CD14-positive monocyte (primary cell): ENCODE measurements at regions not wholly inside any gene's neighbourhood (a gene's known extent, or its start where the extent isn't known, plus 50 kb on each side); places are given as distances from the start of the nearest gene placed in this dataset.
A peak's percentile ranks its signal among the peaks of the same experiment; 100 is the strongest.

Experiments used
- DNase-seq, 3 donors: peaks; one replicate each; pipeline ENCODE4 v3.0.0-alpha.2; 2011 to 2022
- H2AFZ ChIP-seq: 2 replicates; pipeline ENCODE4 v1.6.0; 2012; ENCODE audit warnings: mild to moderate bottlenecking, low read depth, low read length, inconsistent platforms; ENCODE audit not compliant: insufficient read depth, poor library complexity, severe bottlenecking
- H3K27ac ChIP-seq, 2 donors: 1 replicate in 1 of 2; 2 replicates in 1 of 2; pipeline ENCODE4 v1.5.1; 2012 to 2013; ENCODE audit warnings: low read length in 2 of 2, control low read depth in 1 of 2, inconsistent platforms in 1 of 2, low read depth in 1 of 2, mild to moderate bottlenecking in 1 of 2
- H3K27me3 ChIP-seq, 2 donors: one replicate each; pipeline versions ENCODE4 v1.6.0 to v1.6.1; 2011 to 2013; ENCODE audit warnings: low read length in 2 of 2; ENCODE audit not compliant: control insufficient read depth in 2 of 2, insufficient read depth in 2 of 2
- H3K36me3 ChIP-seq, 2 donors: replicated peaks in 1 of 2; 1 replicate in 1 of 2; 2 replicates in 1 of 2; pipeline versions ENCODE4 v1.5.1 to v1.6.1; 2012 to 2013; ENCODE audit warnings: low read length in 2 of 2, control low read depth in 1 of 2, inconsistent platforms in 1 of 2, mild to moderate bottlenecking in 1 of 2; ENCODE audit not compliant: insufficient read depth in 2 of 2, control insufficient read depth in 1 of 2
- H3K4me1 ChIP-seq, 2 donors: 1 replicate in 1 of 2; 2 replicates in 1 of 2; pipeline versions ENCODE4 v1.5.1 to v1.6.1; 2012 to 2013; ENCODE audit warnings: low read length in 2 of 2, control low read depth in 1 of 2, inconsistent platforms in 1 of 2, mild to moderate bottlenecking in 1 of 2, moderate library complexity in 1 of 2; ENCODE audit not compliant: insufficient read depth in 2 of 2, control insufficient read depth in 1 of 2
- H3K4me2 ChIP-seq: replicated peaks from 2 replicates; pipeline ENCODE3; 2012; ENCODE audit warnings: low read length, moderate library complexity, mild to moderate bottlenecking; ENCODE audit not compliant: poor library complexity, severe bottlenecking; ENCODE audit errors: extremely low read depth
- H3K4me3 ChIP-seq, 3 experiments: fragments of 200-600 bp in 1 of 3; sonication (generic) in 1 of 3; replicated peaks in 1 of 3; 1 replicate in 2 of 3; 2 replicates in 1 of 3; pipeline ENCODE4 v1.5.1; 2011 to 2013; ENCODE audit warnings: low read length in 3 of 3, mild to moderate bottlenecking in 3 of 3, control low read depth in 2 of 3, low read depth in 2 of 3, inconsistent platforms in 1 of 3, moderate library complexity in 1 of 3
- H3K79me2 ChIP-seq: 2 replicates; pipeline ENCODE4 v1.6.0; 2012; ENCODE audit warnings: mild to moderate bottlenecking, control low read depth, inconsistent platforms, low read length, moderate library complexity; ENCODE audit not compliant: insufficient read depth
- H3K9ac ChIP-seq: 2 replicates; pipeline ENCODE4 v1.6.0; 2017; ENCODE audit warnings: low read length, mild to moderate bottlenecking; ENCODE audit not compliant: insufficient read depth, poor library complexity, severe bottlenecking
- H3K9me3 ChIP-seq, 2 donors: replicated peaks in 1 of 2; 1 replicate in 1 of 2; 2 replicates in 1 of 2; pipeline versions ENCODE4 v1.5.1 to v1.6.1; 2012 to 2013; ENCODE audit warnings: low read length in 2 of 2, control low read depth in 1 of 2; ENCODE audit not compliant: control insufficient read depth in 1 of 2, insufficient read depth in 1 of 2
- H4K20me1 ChIP-seq: 2 replicates; pipeline ENCODE4 v1.6.0; 2012; ENCODE audit warnings: mild to moderate bottlenecking, low read length, control low read depth, moderate library complexity; ENCODE audit not compliant: insufficient read depth
- H3K27ac Mint-ChIP-seq, 7 donors: one replicate each; pipeline ENCODE4 v1.8.0; 2020; ENCODE audit warnings: mild to moderate bottlenecking in 7 of 7, mixed read lengths in 7 of 7, moderate library complexity in 6 of 7, inconsistent platforms in 2 of 7
- H3K27me3 Mint-ChIP-seq, 3 donors: one replicate each; pipeline ENCODE4 v1.8.0; 2021 to 2022; ENCODE audit warnings: low read depth in 3 of 3, mild to moderate bottlenecking in 3 of 3, mixed read lengths in 3 of 3, moderate library complexity in 3 of 3, inconsistent platforms in 1 of 3
- H3K36me3 Mint-ChIP-seq, 2 donors: one replicate each; pipeline ENCODE4 v1.8.0; 2020; ENCODE audit warnings: mixed read lengths in 2 of 2, inconsistent platforms in 1 of 2, mild to moderate bottlenecking in 1 of 2
- H3K4me1 Mint-ChIP-seq: one replicate; pipeline ENCODE4 v1.8.0; 2020; ENCODE audit warnings: mild to moderate bottlenecking, mixed read lengths
- H3K4me3 Mint-ChIP-seq, 2 donors: one replicate each; pipeline ENCODE4 v1.8.0; 2020; ENCODE audit warnings: mild to moderate bottlenecking in 2 of 2, mixed read lengths in 2 of 2, moderate library complexity in 1 of 2
- H3K9me3 Mint-ChIP-seq, 7 donors: one replicate each; pipeline ENCODE4 v1.8.0; 2020 to 2022; ENCODE audit warnings: mixed read lengths in 7 of 7, mild to moderate bottlenecking in 6 of 7, moderate library complexity in 6 of 7, inconsistent platforms in 2 of 7
- WGBS: methylation state at CpG from one replicate; pipeline ENCODE4 v1.1.5; 2013; ENCODE audit warnings: missing lambda C conversion rate; ENCODE audit not compliant: insufficient coverage; 5-methylcytosine and 5-hydroxymethylcytosine counted together
- intact Hi-C, 2 donors: fragments of 100-400 bp; cut with micrococcal nuclease; formaldehyde crosslinking; loops; one replicate each; pipeline versions ENCODE4 v1.15.0 to v1.15.1; 2023
- TF ChIP-seq, protein P1 (sequence below): fragments of 200-600 bp; IDR thresholded peaks from one replicate; pipeline ENCODE4 v1.8.0; 2022; ENCODE audit warnings: antibody characterized with exemption, mild to moderate bottlenecking

DNA sequence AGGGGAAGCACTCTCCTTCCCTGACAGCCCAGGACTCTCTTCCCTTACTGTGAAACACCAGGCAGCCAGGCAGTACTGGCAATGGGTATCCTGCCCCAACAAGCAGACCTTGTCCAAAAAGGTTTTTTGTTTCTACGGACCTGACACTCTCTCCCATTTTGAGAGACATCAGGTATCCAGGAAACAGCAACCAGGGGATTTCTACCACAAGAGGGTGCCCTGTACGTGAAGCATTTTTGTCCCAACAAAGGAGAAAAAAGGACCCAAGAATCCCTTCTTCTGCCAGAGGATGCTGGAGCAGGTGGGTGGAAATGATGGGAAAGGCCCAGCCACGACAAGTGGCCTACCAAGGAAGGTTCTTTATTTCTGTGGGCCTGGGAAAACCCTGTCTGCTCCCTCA lies 65.7 kb upstream of the FGF13 start:
- Mint-ChIP-seq H3K4me1 (peaks cover 1% of the 10 kb centered on the region), H3K27ac (no peak overlapping the region), H3K9me3 (peaks cover 0 to 3% (median 1%) of the 10 kb centered on the region in 7 donors), H3K27me3 (no peaks in the 10 kb centered on the region), H3K36me3 (no peaks in the 10 kb centered on the region), H3K4me3 (no peak overlapping the region)
- no peak overlapping the region for H3K27ac ChIP-seq
- no peaks in the 10 kb centered on the region for H3K9me3 ChIP-seq
- H3K79me2 ChIP-seq, result no peaks in the 10 kb centered on the region
- WGBS, result no CpG with 5 or more reads among the region's 3 CpGs
- TF ChIP-seq, protein P1, sequence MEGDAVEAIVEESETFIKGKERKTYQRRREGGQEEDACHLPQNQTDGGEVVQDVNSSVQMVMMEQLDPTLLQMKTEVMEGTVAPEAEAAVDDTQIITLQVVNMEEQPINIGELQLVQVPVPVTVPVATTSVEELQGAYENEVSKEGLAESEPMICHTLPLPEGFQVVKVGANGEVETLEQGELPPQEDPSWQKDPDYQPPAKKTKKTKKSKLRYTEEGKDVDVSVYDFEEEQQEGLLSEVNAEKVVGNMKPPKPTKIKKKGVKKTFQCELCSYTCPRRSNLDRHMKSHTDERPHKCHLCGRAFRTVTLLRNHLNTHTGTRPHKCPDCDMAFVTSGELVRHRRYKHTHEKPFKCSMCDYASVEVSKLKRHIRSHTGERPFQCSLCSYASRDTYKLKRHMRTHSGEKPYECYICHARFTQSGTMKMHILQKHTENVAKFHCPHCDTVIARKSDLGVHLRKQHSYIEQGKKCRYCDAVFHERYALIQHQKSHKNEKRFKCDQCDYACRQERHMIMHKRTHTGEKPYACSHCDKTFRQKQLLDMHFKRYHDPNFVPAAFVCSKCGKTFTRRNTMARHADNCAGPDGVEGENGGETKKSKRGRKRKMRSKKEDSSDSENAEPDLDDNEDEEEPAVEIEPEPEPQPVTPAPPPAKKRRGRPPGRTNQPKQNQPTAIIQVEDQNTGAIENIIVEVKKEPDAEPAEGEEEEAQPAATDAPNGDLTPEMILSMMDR, result no peak
- DNase-seq, result no peak
- H3K4me1 ChIP-seq, result no peaks in the 10 kb centered on the region
- H4K20me1 ChIP-seq, result no peaks in the 10 kb centered on the region
- H3K36me3 ChIP-seq, result no peaks in the 10 kb centered on the region
- H3K4me2 ChIP-seq, result no peak overlapping the region
- no peak overlapping the region for H2AFZ ChIP-seq
- no peaks in the 10 kb centered on the region for H3K27me3 ChIP-seq
- no peak overlapping the region for H3K4me3 ChIP-seq
- intact Hi-C loops, result loop anchor here (5.0 to 10.0 kb wide), 2 partner anchors 778 to 780 kb away; no protein-coding TSS in a partner anchor
- no peak overlapping the region for H3K9ac ChIP-seq

DNA sequence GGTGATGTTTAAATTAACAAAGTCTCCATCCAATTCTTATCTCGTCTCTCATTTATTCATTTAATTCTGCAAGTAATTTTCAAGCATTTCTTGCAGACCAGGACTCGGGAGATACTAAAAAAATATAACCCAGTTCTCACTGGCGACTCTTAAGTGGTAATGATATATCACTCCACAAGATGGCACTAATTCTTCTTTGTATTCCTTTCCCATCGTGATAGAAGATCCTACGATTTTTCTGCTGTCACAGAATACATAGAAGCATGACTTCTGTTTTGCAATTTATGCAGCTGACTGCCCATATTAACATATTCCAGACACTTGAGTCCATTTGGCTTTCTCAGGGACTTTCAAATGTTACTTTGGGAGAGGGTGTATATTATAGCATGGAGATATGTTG lies 64.0 kb upstream of the FGF13 start:
- no peak overlapping the region for H2AFZ ChIP-seq
- no peaks in the 10 kb centered on the region for H3K36me3 ChIP-seq
- no peak overlapping the region for H3K4me2 ChIP-seq
- H3K4me3 Mint-ChIP-seq, result no peak overlapping the region
- no CpG with 5 or more reads among the region's 5 CpGs for WGBS
- no peaks in the 10 kb centered on the region for H3K4me1 ChIP-seq
- H3K27ac Mint-ChIP-seq, result no peak overlapping the region
- no peak overlapping the region for H3K4me3 ChIP-seq
- no peak overlapping the region for H3K27ac ChIP-seq
- H3K79me2 ChIP-seq, result no peaks in the 10 kb centered on the region
- H3K9me3 Mint-ChIP-seq, result peaks cover 0 to 2% (median 0%) of the 10 kb centered on the region in 7 donors
- DNase-seq, result peak in 2 of 3 donors; percentile 4 to 14
- H3K36me3 Mint-ChIP-seq, result no peaks in the 10 kb centered on the region
- no peaks in the 10 kb centered on the region for H4K20me1 ChIP-seq
- TF ChIP-seq, protein P1, result peak; percentile 46
- H3K27me3 ChIP-seq, result no peaks in the 10 kb centered on the region
- intact Hi-C loops, result loop anchor here (5.0 to 10.0 kb wide), 2 partner anchors 779 to 782 kb away; no protein-coding TSS in a partner anchor
- no peaks in the 10 kb centered on the region for H3K9me3 ChIP-seq
- peaks cover 1% of the 10 kb centered on the region for H3K4me1 Mint-ChIP-seq
- no peak overlapping the region for H3K9ac ChIP-seq
- H3K27me3 Mint-ChIP-seq, result no peaks in the 10 kb centered on the region
